BE2C (cell line): ENCODE measurements at regions not wholly inside any gene's neighbourhood (a gene's known extent, or its start where the extent isn't known, plus 50 kb on each side); places are given as distances from the start of the nearest gene placed in this dataset.
"Not testable (repeated sequence)": the region's sequence is repeated elsewhere in the genome, so short reads cannot be mapped to it uniquely, and the experiment has no call there.

ENCODE experiments used
- DNase-seq: peaks from one replicate; pipeline ENCODE4 v3.0.0-alpha.2; 2020
- H3K27me3 ChIP-seq: fragments of 250-450 bp; sonication (Bioruptor Pico); 2 replicates; pipeline ENCODE4 v1.5.1; 2020; ENCODE audit warnings: mild to moderate bottlenecking
- H3K36me3 ChIP-seq: fragments of 250-450 bp; sonication (Bioruptor Pico); 2 replicates; pipeline ENCODE4 v1.5.1; 2020; ENCODE audit warnings: mild to moderate bottlenecking
- H3K4me1 ChIP-seq: fragments of 250-450 bp; sonication (Bioruptor Pico); 2 replicates; pipeline ENCODE4 v1.5.1; 2020
- H3K4me3 ChIP-seq: 2 replicates; pipeline ENCODE4 v1.5.1; 2011; ENCODE audit warnings: low read depth, low read length
- H3K9me3 ChIP-seq: fragments of 250-450 bp; sonication (Bioruptor Pico); 2 replicates; pipeline ENCODE4 v1.5.1; 2020
- TF ChIP-seq, protein P1 (sequence below): IDR thresholded peaks from 2 replicates; pipeline ENCODE4 v1.5.1; 2012; ENCODE audit warnings: mild to moderate bottlenecking, low read depth, low read length

DNA sequence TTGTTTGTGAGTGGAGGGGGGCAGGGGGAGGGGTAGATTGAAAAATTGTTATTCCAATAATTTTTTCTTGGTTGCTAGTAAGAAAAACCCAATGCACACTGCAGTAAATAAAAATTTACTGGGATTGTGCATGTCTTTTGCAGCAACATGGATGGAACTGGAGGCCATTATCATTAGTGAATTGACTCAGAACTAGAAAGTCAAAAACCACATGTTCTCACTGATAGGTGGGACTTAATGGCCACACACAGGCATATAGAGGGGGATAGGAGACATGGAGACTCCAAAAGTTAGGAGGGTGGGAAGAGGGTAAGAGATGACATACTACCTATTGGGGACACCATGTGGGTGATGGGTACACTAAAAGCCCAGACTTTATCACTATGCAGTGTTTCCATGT, 67.2 kb downstream of the BUB3 start:
- no peak for DNase-seq
- H3K9me3 ChIP-seq, result no peaks in the 10 kb centered on the region
- no peak overlapping the region for H3K4me3 ChIP-seq
- H3K4me1 ChIP-seq, result no peaks in the 10 kb centered on the region
- no peaks in the 10 kb centered on the region for H3K36me3 ChIP-seq
- H3K27me3 ChIP-seq, result no peaks in the 10 kb centered on the region
- TF ChIP-seq, protein P1, sequence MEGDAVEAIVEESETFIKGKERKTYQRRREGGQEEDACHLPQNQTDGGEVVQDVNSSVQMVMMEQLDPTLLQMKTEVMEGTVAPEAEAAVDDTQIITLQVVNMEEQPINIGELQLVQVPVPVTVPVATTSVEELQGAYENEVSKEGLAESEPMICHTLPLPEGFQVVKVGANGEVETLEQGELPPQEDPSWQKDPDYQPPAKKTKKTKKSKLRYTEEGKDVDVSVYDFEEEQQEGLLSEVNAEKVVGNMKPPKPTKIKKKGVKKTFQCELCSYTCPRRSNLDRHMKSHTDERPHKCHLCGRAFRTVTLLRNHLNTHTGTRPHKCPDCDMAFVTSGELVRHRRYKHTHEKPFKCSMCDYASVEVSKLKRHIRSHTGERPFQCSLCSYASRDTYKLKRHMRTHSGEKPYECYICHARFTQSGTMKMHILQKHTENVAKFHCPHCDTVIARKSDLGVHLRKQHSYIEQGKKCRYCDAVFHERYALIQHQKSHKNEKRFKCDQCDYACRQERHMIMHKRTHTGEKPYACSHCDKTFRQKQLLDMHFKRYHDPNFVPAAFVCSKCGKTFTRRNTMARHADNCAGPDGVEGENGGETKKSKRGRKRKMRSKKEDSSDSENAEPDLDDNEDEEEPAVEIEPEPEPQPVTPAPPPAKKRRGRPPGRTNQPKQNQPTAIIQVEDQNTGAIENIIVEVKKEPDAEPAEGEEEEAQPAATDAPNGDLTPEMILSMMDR, result no peak

DNA sequence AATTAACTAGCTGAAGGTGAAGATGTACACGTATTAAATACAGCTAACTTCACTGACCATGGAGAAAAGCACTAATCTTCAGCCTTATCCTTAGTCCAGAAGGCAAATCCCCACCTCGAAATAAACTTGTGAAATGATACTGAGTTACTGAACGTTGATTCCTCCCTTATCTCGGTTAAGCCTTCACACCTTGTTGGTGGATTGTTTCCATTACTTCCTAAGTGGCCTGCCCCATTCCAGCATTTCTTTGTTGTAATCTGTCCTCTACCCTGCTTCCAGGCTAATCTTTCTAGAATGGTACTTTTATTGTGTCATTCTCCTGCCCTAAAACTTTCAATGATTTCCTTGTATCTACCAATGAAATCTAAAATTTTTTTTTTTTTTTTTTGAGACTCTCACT, 68.6 kb downstream of the BUB3 start:
- H3K36me3 ChIP-seq, result no peaks in the 10 kb centered on the region
- TF ChIP-seq, protein P1, result no peak
- no peaks in the 10 kb centered on the region for H3K9me3 ChIP-seq
- no peak overlapping the region for H3K4me3 ChIP-seq
- DNase-seq, result no peak
- no peaks in the 10 kb centered on the region for H3K27me3 ChIP-seq
- H3K4me1 ChIP-seq, result no peaks in the 10 kb centered on the region

DNA sequence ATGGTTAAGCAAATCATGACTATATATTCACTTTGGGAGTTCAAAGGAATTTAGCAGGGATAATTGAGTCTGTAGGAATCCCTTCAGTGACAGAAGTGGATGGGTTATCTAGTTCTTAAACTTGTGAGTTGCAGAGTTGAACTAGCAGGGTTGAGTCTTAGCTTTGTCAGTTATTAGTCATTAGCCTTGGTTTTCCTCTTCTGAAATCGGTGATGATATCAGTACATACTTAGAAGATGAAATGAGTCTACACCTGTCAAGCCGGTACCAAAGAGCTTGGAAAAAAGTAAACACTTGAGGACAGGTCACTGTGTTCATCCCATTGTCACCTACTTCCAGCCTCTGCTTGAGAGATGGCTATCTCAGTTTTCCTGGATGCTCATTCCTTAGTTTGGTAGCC, 73.5 kb downstream of the BUB3 start:
- H3K9me3 ChIP-seq, result no peaks in the 10 kb centered on the region
- no peaks in the 10 kb centered on the region for H3K4me1 ChIP-seq
- DNase-seq, result no peak

DNA sequence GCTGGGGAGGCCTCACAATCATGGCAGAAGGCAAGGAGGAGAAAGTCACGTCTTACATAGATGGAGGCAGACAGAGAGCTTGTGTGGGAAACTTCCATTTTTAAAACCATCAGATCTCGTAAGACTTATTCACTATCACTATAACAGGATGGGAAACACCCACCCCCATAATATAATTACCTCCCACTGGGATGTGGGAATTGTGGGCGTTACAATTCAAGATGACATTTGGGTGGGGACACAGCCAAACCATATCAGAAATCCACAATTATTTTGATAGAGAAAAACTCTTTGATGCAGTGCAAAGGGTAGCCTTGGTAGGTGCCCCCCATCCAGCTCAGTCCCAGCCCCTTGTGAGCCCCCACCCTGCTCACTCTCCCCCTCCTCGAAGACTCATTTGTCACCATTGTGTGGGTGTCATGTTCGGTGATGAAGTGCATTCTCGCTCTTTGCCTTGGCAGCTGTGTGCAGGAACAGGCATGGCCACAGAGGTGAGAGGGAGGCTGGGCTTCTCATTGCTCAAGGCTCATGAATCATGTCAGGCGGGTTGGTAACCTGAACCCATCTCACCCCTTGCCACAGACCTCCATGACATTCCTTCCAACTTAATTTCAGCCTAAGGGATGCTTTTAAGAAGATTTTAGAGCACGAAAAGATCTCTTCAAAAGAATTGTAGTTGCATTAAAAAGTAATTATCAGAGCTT, 75.9 kb downstream of the BUB3 start:
- TF ChIP-seq, protein P1, result no peak
- Histone ChIP-seq H3K27me3 (no peaks in the 10 kb centered on the region), H3K4me3 (no peak overlapping the region), H3K36me3 (no peaks in the 10 kb centered on the region; the same call in 1 of the 2 replicates), H3K9me3 (no peaks in the 10 kb centered on the region), H3K4me1 (no peaks in the 10 kb centered on the region)
- DNase-seq, result no peak

More for the DNA sequence above, 73.5 kb downstream of the BUB3 start:
- TF ChIP-seq, protein P1, result no peak
- no peak overlapping the region for H3K4me3 ChIP-seq
- no peaks in the 10 kb centered on the region; the same call in 1 of the 2 replicates for H3K36me3 ChIP-seq
- H3K27me3 ChIP-seq, result no peaks in the 10 kb centered on the region

DNA sequence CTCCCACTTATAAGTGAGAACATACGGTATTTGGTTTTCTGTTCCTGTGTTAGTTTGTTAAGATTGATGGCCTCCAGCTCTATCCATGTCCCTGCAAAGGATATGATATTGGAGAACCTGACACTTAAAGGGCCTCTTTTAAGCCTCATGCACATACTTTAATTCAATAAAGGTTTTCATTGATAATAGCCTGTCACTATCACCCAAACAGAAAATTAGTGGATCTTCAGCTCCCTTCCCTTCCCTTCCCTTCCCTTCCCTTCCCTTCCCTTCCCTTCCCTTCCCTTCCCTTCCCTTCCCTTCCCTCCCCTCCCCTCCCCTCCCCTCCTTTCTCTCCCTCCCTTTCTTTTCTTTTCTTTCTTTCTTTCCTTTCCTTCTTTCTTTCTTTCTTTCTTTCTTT, 78.7 kb downstream of the BUB3 start:
- H3K4me3 ChIP-seq, H3K36me3 ChIP-seq, H3K4me1 ChIP-seq, H3K27me3 ChIP-seq, H3K9me3 ChIP-seq, DNase-seq: not testable (repeated sequence)

DNA sequence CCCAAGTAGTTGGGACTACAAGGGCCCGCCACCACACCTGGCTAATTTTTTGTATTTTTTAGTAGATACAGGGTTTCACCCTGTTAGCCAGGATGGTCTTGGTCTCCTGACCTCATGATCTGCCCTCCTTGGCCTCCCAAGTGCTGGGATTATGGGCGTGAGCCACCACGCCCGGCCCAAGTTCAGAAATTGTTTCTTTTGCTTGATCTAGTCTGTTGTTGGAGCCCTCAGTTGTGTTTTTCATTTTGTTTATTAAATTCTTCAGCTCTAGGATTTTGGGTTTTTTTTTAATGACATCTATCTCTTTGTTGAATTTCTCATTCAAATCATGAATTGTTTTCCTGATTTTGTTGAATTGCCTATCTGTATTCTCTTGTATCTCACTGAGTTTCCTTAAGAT, 80.8 kb downstream of the BUB3 start:
- not testable (repeated sequence) for H3K36me3 ChIP-seq, H3K4me1 ChIP-seq, H3K4me3 ChIP-seq, H3K9me3 ChIP-seq, H3K27me3 ChIP-seq, DNase-seq

DNA sequence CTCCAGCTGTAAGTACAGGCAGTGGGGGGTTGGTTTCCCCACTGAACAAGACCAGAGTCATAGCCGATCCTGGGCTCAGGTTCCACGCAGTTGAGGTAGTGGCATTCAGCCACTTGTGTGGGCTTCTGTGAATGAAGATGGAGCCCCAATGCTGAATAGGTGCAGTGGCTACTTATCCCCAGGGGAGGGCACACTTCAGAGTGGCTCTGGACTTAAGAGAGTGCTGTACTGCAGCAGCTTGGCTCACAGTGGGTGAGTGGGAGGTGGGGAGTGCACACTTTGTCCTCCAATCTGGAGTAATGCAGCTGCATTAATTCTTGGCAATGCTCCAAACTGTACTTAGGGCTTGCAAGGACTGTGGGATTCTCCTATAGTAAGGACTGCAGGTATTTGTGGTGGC, 81.9 kb downstream of the BUB3 start:
- no peaks in the 10 kb centered on the region; the same call in 1 of the 2 replicates for H3K4me1 ChIP-seq
- H3K4me3 ChIP-seq, result no peak overlapping the region
- no peaks in the 10 kb centered on the region for H3K9me3 ChIP-seq
- H3K36me3 ChIP-seq, result no peaks in the 10 kb centered on the region; the same call in 1 of the 2 replicates
- no peaks in the 10 kb centered on the region for H3K27me3 ChIP-seq
- DNase-seq, result peak; percentile 69
- TF ChIP-seq, protein P1, result peak; percentile 65
